NCI-H1436 treated with DMSO at 0.1 percent for 48 hours (cell line): ENCODE measurements at regions not wholly inside any gene's neighbourhood (a gene's known extent, or its start where the extent isn't known, plus 50 kb on each side); places are given as distances from the start of the nearest gene placed in this dataset.

ENCODE experiments used
- DNase-seq: peaks from one replicate; lab custom pipeline; 2025; lab: John Stamatoyannopoulos, UW

DNA sequence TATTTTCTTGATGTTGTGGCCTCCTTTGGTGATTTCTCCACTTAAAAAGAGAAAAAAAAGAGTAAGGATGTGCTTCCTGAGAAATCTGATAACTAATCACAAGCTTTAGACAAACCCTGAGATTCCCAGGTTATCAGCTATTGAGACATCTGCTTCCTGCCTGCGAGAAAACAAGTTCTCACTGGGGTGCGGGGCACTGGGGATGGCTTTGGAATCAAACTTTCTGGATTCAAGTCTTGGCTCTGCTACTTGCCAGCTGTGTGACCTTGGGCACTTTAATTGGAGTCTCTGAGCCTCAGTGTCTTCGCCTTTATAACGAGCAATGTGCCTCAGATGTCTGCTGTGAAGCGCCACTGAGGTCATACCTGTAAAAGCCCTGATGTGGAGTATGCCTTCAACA, 152.5 kb upstream of the NAV2 start:
- DNase-seq, result no peak

DNA sequence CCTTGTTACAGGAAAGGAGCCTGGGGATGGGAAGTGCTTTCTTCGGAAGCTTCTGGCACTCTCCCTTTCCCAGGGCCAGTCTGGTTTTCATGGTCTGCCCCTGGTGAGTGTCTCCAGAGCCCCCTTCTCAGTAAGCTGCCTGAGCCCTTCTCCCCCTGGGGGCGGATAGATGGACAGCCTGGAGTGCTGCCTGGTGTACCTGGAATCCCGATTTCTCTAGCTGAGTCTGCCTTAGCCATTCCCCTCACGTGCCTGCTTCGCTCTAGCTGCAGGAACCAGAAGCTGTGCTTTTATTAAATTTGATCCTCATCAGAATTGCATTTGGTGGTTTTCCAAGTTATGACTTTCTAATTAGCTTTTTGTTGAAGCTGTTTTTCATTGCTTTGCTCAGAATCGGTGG, 152.9 kb upstream of the NAV2 start:
- no peak for DNase-seq

DNA sequence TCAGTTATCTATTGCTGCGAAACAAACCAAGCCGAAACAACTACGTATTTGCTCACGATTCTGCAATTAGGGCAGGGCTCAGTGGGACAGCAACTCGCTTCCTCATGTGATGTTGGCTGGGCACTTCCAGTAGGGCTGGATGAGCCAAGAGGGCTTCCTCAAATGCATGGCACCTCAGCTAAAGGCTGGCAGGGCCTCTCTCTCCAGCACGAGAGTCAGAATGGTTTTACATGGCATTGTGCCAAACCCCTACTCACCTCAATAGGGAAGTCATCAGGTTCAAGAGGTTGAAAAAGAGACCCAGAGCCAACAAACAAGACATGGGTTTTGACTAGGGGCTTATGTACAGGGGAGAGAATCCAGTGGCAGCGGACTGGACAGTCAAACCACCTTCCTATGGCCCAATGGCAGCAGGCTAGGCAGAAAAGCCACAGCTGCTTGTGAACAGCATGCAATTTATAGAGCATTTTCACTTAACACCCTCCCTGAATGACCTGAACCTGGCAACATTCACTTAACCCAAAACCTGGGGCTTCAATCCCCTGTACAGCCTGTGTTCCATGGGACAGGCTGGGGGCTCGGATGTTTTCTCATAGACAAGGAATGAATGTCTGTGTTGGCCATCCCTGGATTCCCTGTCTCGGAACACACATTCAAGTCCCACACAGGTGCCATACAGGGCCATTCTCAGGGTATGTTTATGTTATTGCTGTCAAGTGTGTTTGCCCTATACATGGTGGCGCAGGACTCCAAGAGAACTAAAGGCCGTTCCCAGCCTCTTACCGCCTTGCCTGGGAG, 154.2 kb upstream of the NAV2 start:
- no peak for DNase-seq

DNA sequence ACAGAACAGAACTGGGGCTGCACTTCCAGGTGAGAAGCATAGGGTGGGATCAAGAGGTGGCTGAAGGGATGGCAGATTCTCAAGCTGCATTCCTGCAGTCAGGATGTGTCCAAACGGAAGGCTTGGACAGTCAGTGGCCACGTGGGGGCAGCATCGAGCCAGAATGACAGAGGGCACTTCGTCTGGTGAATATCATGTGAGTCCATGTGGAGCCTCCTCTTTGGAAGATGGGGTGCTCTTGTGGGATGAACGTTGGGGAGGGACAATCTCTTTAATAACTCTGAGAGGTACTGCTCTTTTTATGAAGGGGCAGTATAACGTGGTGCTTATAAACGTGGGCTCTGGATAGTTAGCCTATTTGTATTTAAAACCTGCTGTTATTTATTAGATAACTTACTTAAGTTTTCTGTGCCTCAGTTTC, 154.9 kb upstream of the NAV2 start:
- no peak for DNase-seq

DNA sequence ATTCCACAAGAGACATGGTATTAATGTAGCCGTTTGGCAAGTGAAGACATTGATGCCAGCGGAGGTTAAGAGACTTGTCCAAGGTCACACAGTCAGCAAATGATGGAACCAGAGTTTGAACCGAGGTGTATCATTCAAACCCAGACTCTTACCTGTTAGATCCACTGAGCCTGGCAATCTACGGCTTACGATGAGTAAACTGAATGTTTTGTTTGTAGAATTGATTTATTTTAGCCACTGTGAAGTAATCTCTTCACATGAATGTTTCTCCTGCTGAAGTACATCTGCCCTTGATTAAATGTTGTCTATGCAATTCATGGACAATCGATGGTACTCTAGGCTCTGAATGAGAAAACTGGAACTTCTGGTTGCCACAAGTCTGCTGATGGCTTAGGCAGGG, 155.5 kb upstream of the NAV2 start:
- DNase-seq, result no peak

DNA sequence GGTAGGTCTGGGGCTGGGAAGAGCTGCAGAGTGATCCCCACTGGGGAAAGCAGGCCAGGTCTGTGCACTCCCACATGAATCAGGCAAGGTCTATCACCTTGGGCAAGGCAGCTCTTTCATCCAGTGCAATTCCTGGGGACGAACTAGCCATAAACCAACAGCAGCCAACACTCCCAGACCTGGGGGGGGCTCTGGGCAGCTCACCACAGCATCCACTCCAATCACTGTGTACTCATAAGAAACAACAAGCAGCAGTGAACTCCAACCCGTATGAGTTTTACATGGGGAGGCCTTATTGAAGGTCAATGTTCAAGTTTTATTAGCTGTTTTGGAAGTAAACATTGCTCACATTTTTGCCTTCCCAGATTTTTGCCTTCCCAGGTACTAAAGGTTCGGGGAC, 157.4 kb upstream of the NAV2 start:
- DNase-seq, result no peak

DNA sequence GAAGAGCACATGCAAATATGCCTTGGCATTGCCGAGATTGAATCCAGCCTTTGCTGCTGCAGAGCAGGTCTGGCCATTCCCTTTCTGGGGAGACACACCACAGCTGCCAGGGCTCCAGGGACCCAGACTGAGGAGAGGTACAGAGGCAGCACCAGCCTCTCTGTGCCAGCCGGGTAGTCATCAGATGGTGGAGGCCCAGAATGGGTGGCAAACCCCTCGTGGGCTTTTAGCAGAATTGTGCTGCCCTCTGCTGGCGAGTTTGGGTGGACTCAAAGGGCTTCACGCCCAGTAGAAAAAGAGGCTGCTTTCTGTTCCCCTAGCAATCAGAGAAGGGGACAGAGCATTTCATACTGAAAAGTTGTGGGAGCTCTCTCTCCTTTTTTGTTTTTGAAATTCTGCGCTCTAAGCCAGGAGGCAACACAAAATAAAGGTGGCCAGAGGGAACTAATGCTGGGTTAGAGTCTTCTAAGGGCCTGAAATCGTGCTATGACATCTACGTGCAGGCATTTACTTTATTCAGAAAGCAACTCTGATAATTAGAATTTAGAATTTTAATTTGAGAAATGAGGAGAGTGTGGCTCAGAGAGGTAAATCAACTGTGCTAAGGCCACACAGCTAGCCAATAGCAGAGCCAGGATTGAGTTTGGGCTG, 158.8 kb upstream of the NAV2 start:
- peak; percentile 13 for DNase-seq

DNA sequence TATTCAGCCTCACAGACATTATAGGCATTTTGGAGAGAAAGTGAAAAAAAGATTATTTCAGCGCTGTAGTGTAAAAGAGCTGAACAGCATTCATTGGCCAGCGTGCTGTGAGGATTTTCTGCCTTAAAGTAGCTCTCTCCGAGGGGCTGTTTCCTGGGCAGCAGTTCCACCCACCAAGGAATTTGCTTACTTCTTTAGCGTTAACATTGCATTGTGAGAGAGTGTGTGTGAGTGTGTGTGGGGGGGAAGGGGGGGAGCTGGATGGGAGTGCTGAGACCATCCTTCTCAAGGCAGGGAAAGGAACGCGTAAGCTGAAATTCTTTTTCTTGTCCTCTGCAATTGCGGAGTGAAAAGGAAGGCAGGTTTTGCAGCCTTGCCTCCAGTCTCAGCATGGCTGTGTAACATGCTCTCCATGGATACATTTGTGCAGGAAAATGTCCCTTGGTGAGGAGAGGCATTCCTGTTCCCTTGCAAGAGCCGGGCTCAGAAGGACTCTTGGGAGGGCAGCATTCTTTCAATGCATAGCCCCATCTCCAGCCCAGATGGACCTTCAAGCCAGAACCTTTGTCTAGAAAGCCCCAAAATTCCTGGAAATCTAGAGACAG, 159.9 kb upstream of the NAV2 start:
- no peak for DNase-seq

DNA sequence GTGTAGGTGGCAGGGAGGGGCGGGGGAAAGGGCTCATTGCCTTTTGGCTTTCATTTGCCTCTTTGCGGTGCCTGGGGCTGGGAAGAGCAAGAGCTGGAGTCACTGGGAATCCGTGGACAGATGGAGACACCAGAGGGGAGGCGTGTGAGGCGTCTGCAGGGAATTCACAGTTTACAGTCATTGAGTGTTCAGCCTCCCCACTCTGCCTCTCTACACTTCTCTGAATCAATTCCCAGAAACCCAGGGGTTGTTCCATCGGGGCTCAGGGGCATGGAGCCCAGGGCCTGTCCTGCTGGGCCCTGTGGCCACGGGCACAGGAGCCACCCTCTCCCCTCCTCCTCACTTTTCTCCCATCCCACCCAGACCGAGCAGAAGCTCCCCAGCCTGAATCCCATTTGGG, 160.5 kb upstream of the NAV2 start:
- DNase-seq, result no peak

DNA sequence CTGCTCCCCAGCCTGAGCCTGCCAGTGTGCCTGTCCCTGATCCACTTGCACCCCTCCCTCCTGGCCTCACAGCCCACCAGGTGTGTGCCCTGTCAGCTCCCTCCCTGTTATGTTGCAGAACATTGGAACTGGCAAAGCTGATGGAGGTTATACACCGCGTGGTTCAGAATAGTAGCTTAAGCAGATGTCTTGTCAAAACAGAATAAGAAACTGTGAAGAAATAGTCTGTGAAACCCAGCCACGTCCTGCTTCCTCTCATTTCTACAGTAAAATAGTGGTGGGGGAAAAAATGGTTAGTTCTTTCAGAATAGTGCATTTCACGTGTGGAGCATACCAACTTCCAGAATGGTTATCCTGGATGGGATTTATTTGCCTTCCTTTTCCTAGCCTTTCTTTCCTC, 161.2 kb upstream of the NAV2 start:
- no peak for DNase-seq

DNA sequence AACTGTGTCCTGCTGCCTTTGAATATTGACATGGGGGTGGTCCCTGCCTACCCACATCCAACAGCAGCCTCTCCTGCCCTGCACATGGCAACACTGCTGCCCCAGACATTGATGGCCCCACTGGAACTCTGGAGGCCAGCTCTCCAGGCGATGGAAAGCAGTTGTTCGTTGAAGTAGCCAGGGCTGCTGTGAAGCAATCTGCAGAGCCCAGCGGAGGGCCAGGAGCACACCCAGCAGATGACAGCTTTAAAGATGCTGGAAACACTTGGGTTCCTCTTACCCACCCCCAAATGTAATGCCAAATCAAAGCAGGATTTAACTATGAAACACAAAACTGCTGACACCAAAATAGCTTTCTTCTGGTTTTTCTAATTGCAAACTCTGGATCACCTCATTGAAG, 165.6 kb upstream of the NAV2 start:
- DNase-seq, result no peak

DNA sequence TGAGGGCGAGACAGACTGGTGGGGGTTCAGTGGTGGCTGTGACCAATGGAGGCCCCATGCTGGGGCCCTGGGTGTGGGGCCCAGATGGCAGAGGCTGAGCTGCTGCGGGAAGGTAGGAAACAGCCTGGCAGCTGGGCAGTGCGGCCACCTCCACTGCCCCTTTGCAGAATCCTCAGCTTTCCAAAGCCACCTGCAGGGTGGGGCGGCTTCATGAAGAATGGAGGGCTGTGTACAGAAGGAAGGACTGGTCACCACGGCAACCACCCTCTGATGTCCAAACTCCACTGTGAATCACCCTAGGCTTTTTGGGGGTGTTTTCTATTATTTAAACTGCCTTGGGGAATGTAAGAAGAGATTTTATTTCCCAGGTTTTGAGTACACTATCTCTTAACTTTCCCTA, 166.3 kb upstream of the NAV2 start:
- no peak for DNase-seq

DNA sequence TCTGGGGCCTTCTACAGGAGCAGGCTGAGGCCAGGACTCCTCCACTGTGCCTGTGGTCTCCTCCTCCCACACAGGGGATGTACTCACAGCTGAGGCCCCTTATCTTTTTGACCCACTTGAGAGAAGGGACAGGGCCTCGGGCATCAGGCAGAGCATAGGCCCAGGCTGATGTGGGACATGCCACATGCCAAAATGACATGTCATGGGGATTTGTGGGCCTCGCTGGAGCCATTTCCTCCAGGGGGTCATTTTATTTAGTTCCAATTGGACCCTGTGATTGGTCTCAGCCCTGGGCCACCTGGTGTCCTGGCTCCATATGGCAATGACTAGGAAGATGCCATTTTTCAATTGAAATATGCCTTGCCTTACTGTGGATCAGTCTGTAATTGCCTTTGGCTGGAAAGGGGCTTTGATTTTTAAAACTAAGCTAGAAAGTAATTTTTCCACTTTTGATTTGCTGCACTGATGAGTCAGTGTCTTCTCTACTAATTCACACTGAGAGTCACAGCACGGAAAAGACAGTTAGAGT, 171.1 kb upstream of the NAV2 start:
- no peak for DNase-seq

DNA sequence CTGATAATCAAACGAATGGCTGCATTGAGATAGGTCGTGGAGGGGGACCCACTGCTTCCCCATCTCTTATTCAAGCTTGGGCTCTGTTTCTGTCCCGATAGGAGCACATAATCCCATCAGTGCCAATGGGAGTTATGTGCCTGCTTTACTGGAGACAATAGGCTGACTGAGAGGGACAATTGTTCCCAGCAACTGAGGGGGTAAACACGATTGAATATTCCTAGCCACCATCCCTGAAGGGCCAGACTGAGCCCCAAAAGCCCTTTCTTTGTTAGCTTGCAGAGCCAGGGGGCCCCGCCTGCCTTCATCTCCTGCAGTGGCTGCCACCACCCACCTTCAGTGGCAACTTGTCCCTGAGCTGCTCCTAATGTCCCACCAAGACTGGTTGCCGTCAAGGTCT, 172.8 kb upstream of the NAV2 start:
- no peak for DNase-seq

DNA sequence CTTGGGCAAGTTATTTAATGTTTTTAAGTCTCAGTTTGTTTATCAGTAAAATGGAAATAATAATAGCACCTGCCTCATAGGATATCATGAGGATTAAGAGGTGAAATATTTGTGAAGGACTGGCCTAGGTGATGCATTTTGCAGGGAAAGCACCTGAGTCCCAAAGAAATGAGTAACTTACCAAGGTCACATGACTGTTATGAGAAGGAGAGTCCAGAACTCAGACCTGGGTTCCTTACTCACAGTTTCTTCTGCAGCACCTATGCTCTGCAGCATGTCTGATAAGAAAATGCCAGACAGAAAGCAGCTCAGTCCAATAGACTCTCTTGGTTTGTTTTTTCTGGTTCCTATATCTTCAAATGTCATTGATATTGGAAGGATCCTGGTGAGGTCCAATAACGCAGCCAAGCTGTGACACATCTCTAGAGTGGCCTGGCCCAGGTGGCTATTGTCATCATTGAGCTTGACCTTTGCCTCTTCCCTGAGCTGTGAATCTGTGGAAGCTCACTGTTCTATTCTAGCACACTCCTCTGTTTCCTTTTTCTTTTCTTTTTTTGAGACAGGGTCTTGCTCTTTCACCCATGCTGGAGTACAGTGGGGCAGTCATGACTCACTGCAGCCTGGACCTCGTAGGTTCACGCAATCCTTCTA, 174.7 kb upstream of the NAV2 start:
- no peak for DNase-seq

DNA sequence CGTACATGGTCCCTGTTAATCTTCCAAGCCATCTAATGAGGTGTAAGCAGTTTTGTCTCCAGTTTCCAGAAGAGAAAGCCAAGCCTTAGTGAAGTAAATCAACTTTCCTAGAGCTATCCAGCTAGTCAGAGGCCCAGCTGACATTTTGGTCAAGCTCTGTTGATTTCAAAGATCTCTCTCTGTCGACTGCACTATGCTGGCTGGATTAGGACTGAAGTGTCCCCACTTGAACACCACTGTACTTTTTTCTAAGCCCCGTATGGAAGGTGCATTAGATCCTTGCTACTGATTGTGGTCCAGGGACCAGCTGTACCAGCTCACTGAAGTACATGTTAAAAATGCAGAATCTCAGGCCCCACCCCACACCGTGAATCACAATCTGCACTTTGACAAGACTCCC, 176.5 kb upstream of the NAV2 start:
- DNase-seq, result no peak

DNA sequence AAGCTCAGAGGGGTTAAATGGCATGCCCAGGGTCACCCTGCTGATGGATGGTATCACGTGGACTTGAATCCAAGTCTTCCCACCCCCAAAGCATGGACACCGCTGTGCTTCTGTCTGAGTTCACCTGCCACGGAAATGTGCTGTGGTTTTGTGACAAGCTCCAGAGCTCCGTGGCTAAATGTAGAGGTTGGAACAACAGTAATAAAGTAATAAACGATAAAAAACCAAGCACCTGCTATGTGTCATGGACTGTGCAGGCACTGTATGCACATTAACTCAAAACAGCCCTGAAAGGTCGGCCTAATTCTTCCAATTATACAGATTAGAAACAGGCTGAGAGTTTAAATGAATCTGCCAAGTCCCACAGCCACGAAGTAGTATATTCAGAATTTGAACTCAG, 182.1 kb upstream of the NAV2 start:
- no peak for DNase-seq

DNA sequence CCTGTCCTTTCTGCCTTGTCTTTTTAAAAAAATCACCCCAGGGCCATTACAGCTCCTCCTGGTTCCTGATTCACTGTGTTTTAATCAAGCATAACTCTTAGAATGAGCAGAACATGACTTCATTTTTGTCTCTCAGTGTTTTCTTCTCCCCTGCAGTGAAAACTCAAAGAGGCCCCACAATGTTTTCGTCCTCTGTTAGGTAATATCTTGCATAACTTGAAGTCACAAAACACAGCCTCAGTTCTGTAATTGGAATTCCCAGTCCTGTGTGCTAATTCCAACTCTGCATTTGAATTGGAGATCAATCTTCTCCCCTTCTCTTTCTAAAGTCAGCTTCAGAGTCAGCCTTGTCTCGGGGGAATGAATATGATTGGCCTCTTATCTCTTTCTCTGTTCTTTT, 186.5 kb upstream of the NAV2 start:
- no peak for DNase-seq

DNA sequence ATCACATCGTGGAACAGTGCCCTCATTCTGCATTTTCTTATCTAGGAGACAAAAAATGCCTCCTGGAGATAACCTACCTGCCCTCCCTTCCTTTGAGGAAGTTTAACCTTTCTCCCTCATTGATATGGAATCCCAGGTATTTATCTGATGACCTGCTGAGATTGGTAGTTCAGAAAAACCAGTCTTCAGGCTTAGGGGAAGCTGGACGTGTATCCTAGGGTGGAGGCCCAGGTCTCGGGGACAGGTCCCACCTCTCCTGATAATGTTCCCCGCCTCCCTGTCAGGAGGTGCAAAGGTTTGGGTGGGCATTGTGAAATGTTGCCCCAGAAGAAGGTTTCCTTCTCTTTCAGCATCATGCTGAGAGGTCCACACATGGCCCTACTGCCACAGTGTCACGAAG, 186.9 kb upstream of the NAV2 start:
- no peak for DNase-seq

DNA sequence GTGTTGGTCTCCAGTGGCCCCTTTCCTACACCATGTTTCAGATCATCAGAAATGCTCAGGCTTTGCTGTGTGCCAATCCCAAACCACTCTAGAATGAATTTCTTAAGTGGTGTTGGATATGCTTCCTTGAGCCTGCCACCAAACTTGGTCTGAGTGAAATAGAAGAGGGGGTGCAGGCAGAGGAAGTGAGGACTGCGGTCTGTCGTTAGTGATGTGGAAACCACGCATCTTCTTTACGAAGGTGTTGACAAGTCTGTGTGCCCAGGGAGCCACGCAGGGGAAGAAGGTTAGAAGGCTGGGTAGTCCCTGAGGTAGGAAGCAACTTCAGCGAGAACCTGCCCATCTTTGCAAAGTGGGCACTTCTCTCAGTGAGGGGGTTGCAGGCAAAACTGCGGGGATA, 187.4 kb upstream of the NAV2 start:
- no peak for DNase-seq

DNA sequence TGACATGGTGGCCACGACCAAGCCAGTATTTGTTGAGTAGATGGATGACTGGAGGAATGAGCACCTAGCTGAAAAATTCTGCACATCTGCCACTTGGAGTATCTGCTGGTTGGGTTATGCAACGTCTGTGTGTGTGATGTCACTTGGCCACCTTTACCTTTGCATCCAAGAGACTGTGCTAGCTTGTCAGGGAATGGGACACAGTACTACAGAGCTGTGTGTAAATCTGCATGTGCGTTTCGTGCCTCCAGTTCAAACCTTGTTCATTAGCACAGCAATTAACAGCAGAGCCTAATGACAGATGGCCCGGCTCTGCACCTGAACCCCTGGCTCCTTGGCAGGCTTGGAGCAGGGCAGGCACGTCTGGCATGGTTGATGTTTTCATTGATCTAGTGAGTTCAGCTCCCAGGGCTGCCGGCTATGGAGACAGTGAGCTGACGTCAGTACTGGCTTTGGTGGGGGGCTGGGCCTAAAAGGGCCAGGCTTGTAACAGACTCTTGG, 188.4 kb upstream of the NAV2 start:
- no peak for DNase-seq

DNA sequence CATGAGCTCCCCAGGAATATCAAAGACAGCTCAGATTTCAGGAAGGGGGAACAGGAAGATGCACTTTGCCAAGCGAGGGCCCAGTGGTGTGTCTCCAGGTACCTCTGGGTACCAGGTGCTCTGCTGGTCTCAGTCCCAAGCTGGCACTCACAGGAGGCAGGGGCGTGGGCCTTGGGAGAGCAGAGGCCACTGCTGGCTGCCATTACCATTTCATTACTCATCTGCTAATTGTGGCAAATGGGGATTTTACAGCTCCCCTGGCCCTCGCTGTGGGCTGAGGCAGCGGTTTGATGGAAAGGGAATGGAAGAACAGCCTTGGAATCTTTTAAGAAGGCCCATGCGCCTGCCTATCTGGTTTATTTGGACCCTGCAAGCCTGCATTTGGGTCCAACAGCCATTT, 192.0 kb upstream of the NAV2 start:
- no peak for DNase-seq
